GM19395 (cell line): ENCODE measurements at regions not wholly inside any gene's neighbourhood (a gene's known extent, or its start where the extent isn't known, plus 50 kb on each side); places are given as distances from the start of the nearest gene placed in this dataset.

Experiments used
- ATAC-seq: cut with Tn5 transposase; IDR thresholded peaks from one replicate; pipeline ENCODE4 v1.9.1; 2021; ENCODE audit warnings: mild to moderate bottlenecking, moderate library complexity; ENCODE audit not compliant: unreplicated experiment

GRCh38 chr9:4921449-4921848 lies 63.6 kb upstream of the JAK2 start:
- ATAC-seq, result no peak

- no peak for ATAC-seq
Measured at GRCh38 chr9:4922101-4922500, 63.0 kb upstream of the JAK2 start.

DNA sequence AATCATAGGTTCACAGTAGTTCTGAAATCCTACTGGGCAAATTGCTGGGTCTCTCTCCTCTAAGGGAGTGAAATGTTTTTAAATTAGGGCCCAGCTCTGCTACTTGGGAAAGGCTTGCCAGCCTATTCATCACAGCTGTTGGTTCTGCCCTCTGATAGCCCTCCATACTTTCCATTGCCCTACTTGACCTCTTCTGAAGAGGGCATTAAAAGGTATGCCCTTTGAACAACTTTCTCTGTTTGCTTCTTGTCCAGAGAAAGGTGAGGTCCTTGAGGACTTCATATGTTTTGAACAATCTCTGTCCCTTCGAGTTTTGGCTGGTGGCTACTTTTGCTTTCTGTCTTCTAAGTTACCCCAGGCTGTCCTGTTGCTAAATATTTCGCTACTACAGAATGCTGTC lies 62.3 kb upstream of the JAK2 start:
- no peak for ATAC-seq

- no peak for ATAC-seq
Measured at GRCh38 chr9:4923141-4923540, 61.9 kb upstream of the JAK2 start.

- ATAC-seq, result no peak
Measured at GRCh38 chr9:4923580-4924544, 61.2 kb upstream of the JAK2 start.

- no peak for ATAC-seq
Measured at GRCh38 chr9:4926239-4926638, 58.8 kb upstream of the JAK2 start.

DNA sequence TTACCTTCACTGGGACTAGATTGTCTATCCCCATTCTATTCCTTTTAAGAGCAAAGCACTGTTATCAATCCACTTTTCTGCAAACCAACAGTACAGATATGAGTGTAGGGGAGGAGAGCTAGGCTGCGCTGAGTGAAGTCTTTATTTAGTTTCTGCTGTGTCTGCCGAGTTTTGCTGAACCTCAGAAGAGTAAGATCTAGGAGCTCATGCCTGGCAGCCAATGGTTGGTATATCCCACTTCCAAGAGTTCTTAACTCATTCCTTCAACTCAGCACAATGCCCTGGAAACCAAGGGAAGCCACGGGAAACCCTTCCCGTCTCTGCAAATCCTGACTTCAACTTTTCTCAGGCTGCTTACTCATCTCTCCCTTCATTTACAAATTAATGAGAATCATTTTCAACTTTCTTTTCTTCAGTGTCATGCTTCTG lies 58.0 kb upstream of the JAK2 start:
- peak; percentile 79 for ATAC-seq

- no peak for ATAC-seq
Measured at GRCh38 chr9:4927701-4928100, 57.4 kb upstream of the JAK2 start.

DNA sequence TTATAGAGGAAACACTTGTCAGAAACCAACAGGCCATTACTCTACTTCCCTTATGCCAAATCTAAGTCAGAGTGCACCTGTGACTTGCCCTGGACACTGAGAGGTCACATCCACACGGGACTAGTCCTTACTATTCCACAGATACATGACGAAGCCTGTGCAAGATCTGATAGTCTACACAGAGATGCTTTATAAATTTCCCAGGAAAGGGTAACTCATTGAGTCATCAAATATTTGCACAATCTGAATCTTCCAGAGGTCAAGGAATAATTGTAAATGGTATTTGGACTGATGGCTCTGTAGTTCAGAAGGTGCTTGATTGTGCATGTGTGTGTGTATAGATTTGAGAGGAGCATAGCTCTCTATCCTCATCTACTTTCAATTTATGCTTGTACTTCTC lies 55.2 kb upstream of the JAK2 start:
- no peak for ATAC-seq

DNA sequence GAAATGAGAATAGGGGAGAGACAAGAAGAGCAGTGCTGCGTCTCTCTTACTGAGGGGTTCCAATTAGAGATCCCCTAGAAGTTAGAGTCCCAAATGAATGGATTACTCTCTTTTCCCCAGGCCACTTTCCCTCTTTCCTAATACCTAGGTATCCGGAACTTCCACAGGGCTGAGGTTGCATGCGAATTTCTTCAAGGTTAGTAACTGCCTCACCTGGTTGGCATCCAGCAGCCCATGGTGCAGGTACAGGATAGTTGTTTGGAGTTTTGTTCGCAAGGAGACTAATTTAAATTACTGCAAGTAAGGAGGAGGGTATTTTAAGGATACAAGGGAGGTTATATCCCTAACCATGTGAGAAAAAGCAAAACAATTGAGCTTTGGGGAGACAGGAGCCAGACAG lies 52.4 kb upstream of the JAK2 start:
- no peak for ATAC-seq

- no peak for ATAC-seq
Measured at GRCh38 chr9:4933177-4933576, 51.9 kb upstream of the JAK2 start.

- no peak for ATAC-seq
Measured at GRCh38 chr9:4933861-4934260, 51.2 kb upstream of the JAK2 start.

- ATAC-seq, result no peak
Measured at GRCh38 chr9:4935001-4935672, 49.9 kb upstream of the JAK2 start.
